ENCODE measurements at regions not wholly inside any gene's neighbourhood (a gene's known extent, or its start where the extent isn't known, plus 50 kb on each side); places are given as distances from the start of the nearest gene placed in this dataset.

DNA sequence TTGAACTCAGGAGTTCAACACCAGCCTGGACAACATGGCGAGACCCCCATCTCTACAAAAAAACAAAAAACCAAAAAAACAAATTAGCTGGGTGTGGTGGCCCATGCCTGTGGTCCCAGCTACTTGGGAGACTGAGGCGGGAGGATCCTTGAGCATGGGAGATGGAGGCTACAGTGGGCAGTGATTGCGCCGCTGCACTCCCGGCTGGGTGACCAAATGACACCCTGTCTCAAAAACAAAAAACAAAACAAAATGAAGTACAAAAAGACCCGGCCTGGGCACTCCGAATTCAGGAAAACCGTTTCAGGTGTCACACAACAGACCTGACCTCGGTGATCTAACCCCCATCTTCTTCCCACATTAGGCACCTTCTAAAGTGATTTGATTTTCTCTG, 65.5 kb downstream of the INSIG1 start:
- H3K4me3 Mint-ChIP-seq (ENCODE audit: low read depth, unreplicated experiment), result no peak overlapping the region
- no peaks in the 10 kb centered on the region for H3K9me3 Mint-ChIP-seq (ENCODE audit: low read depth, unreplicated experiment)
- no peak for DNase-seq
- no peaks in the 10 kb centered on the region for H3K36me3 Mint-ChIP-seq (ENCODE audit: insufficient read depth, unreplicated experiment)
- H3K4me1 Mint-ChIP-seq (ENCODE audit: low read depth, unreplicated experiment), result no peaks in the 10 kb centered on the region
- H3K27ac Mint-ChIP-seq (ENCODE audit: unreplicated experiment), result no peak overlapping the region
- CTCF ChIA-PET, result no interaction called here
- peaks cover 78% of the 10 kb centered on the region for H3K27me3 Mint-ChIP-seq (ENCODE audit: unreplicated experiment)
- no TSS peak for BruUV-seq (replicated peaks)
- TF ChIP-seq, protein P1, sequence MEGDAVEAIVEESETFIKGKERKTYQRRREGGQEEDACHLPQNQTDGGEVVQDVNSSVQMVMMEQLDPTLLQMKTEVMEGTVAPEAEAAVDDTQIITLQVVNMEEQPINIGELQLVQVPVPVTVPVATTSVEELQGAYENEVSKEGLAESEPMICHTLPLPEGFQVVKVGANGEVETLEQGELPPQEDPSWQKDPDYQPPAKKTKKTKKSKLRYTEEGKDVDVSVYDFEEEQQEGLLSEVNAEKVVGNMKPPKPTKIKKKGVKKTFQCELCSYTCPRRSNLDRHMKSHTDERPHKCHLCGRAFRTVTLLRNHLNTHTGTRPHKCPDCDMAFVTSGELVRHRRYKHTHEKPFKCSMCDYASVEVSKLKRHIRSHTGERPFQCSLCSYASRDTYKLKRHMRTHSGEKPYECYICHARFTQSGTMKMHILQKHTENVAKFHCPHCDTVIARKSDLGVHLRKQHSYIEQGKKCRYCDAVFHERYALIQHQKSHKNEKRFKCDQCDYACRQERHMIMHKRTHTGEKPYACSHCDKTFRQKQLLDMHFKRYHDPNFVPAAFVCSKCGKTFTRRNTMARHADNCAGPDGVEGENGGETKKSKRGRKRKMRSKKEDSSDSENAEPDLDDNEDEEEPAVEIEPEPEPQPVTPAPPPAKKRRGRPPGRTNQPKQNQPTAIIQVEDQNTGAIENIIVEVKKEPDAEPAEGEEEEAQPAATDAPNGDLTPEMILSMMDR (IDR thresholded peaks at IDR 0.05; ENCODE audit: unreplicated experiment), result no peak
- intact Hi-C loops (cut with micrococcal nuclease; ENCODE audit: unreplicated experiment), result no loop called here

DNA sequence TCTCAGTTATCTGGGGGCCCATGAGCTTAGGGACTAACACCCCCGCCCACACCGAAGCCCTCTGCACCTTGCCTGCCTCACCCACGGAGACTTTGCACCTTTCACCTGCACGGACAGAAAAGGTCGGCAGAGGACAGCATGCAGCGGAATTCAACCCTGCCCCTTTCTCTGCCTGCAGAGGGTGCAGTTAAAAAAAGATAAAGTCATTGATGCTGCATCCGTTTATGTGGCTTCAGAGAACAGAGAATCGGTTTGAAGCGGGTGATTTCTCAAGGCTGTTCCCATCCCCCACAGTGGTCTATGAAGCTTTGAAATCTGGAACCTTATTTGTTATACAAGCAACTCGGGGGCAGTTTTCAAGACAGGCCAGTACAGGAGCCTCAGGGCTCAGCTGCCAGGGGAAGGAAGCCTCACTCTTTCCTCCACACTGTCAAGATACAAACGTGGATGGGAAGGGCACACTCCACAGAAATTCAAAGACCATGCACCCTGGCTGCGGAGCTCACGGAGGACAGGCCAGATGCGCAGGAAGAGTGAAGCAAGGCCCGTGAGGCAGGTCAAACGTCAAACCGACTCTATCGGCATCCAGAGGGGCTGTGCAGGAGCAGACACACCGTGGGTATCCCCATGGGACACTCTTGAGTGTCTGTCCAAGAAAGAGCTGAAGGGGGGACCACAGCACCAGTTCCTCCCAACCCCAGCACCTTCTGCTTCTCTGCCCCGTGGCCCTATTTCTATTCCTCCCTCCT, 66.3 kb downstream of the INSIG1 start:
- no peaks in the 10 kb centered on the region for H3K9me3 Mint-ChIP-seq (ENCODE audit: low read depth, unreplicated experiment)
- intact Hi-C loops (cut with micrococcal nuclease; ENCODE audit: unreplicated experiment), result no loop called here
- H3K27ac Mint-ChIP-seq (ENCODE audit: unreplicated experiment), result no peak overlapping the region
- H3K27me3 Mint-ChIP-seq (ENCODE audit: unreplicated experiment), result peaks cover 70% of the 10 kb centered on the region
- no peak overlapping the region for H3K4me3 Mint-ChIP-seq (ENCODE audit: low read depth, unreplicated experiment)
- H3K36me3 Mint-ChIP-seq (ENCODE audit: insufficient read depth, unreplicated experiment), result no peaks in the 10 kb centered on the region
- no peaks in the 10 kb centered on the region for H3K4me1 Mint-ChIP-seq (ENCODE audit: low read depth, unreplicated experiment)
- TF ChIP-seq, protein P1 (IDR thresholded peaks at IDR 0.05; ENCODE audit: unreplicated experiment), result no peak
- DNase-seq, result no peak
- CTCF ChIA-PET, result interaction anchor here (0.6 kb wide), 1 partner anchor 362 kb away, joined by 3 read pairs; no protein-coding TSS in a partner anchor
- BruUV-seq (replicated peaks), result no TSS peak

DNA sequence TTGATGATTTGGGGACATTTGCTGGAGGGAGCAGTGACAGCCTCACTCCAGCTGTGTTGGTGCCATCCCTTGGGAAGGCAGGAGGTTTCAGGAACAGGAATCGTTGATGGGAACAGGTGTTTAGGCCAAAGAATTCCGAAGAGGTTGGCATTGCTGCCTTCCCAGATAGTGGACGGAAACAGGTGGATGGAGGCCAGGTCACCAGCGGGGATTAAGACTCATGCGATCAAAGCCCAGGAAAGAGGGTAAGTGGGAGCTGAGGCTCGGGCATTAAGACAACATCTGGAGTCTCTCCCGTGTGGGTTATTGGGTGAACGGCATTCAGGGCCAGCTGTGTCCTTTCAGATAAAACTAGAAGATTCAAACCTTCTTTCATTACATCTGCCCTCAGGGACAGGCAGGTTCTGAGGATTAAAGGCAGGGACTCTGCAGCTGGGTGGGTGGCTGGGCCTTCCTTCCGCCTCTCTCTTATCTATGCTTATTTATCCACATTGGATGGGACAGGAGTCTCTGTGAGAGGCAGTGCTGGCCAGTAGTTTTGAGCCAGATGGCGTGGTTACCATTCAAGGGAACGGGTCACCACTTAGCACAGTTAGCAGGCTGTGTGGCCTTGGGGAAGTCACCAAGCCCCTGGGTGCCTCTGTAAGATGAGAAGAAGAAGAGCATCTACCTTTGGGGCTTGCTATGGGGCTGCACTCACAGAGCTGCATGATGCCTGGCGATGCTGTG, 67.6 kb downstream of the INSIG1 start:
- H3K4me1 Mint-ChIP-seq (ENCODE audit: low read depth, unreplicated experiment), result no peaks in the 10 kb centered on the region
- no peak for DNase-seq
- no peak overlapping the region for H3K4me3 Mint-ChIP-seq (ENCODE audit: low read depth, unreplicated experiment)
- no peaks in the 10 kb centered on the region for H3K9me3 Mint-ChIP-seq (ENCODE audit: low read depth, unreplicated experiment)
- no TSS peak for BruUV-seq (replicated peaks)
- H3K36me3 Mint-ChIP-seq (ENCODE audit: insufficient read depth, unreplicated experiment), result no peaks in the 10 kb centered on the region
- CTCF ChIA-PET, result no interaction called here
- TF ChIP-seq, protein P1 (IDR thresholded peaks at IDR 0.05; ENCODE audit: unreplicated experiment), result no peak
- no peak overlapping the region for H3K27ac Mint-ChIP-seq (ENCODE audit: unreplicated experiment)
- peaks cover 57% of the 10 kb centered on the region for H3K27me3 Mint-ChIP-seq (ENCODE audit: unreplicated experiment)
- intact Hi-C loops (cut with micrococcal nuclease; ENCODE audit: unreplicated experiment), result no loop called here

DNA sequence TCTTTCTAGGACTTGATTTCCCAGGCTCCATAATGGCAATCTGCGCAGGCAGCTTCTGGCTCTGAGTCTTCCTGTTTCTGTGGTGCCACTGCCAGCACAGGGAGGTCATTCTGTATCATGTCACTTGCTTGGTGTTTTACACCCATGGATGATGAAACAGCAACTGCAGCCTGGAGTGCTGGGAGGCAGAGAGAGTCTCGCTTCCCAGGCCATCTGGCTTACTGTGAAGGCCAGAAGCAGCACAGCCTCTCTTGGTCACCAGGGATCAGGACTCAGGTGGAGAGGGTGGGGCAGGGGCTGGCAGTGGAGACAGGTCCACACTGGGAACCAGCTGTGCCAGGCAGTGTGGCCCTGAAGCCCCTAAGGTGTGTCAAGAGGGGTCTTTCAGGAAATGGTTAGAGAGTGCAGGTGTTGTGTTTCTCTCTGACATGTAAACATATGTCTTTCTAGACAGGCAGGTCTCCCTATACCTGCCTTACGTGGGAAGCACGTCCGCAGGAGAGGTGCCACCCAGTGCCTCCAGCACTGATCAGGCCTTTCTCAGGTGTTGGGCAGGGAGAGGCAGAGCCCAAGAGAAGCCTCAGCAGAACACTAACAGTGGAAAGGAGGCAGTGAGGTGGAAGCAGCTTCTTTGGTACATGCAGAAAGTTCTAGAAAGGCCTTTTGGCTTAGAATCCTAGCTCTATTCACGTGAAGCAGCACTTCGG, 71.4 kb downstream of the INSIG1 start:
- intact Hi-C loops (cut with micrococcal nuclease; ENCODE audit: unreplicated experiment), result no loop called here
- peaks cover 2% of the 10 kb centered on the region for H3K9me3 Mint-ChIP-seq (ENCODE audit: low read depth, unreplicated experiment)
- no peak for DNase-seq
- no peaks in the 10 kb centered on the region for H3K4me1 Mint-ChIP-seq (ENCODE audit: low read depth, unreplicated experiment)
- H3K27ac Mint-ChIP-seq (ENCODE audit: unreplicated experiment), result no peak overlapping the region
- H3K36me3 Mint-ChIP-seq (ENCODE audit: insufficient read depth, unreplicated experiment), result no peaks in the 10 kb centered on the region
- BruUV-seq (replicated peaks), result no TSS peak
- no peak overlapping the region for H3K4me3 Mint-ChIP-seq (ENCODE audit: low read depth, unreplicated experiment)
- CTCF ChIA-PET, result interaction anchor here (0.7 kb wide), 2 partner anchors 181 to 403 kb away, joined by 3 to 6 read pairs; no protein-coding TSS in a partner anchor
- TF ChIP-seq, protein P1 (IDR thresholded peaks at IDR 0.05; ENCODE audit: unreplicated experiment), result no peak
- peaks cover 31% of the 10 kb centered on the region for H3K27me3 Mint-ChIP-seq (ENCODE audit: unreplicated experiment)

Data from Calu3 (cell line).